Stimulated activated CD4-positive, alpha-beta T cell treated with anti-CD3 and anti-CD28 coated beads, Interleukin-12 subunit alpha, Interleukin-12 subunit beta, amount 100 ng/mL, for 4 hours (primary cell): ENCODE measurements at regions not wholly inside any gene's neighbourhood (a gene's known extent, or its start where the extent isn't known, plus 50 kb on each side); places are given as distances from the start of the nearest gene placed in this dataset.

Experiments used
- DNase-seq: peaks from one replicate; pipeline ENCODE4 v3.0.0-alpha.2; 2020

DNA sequence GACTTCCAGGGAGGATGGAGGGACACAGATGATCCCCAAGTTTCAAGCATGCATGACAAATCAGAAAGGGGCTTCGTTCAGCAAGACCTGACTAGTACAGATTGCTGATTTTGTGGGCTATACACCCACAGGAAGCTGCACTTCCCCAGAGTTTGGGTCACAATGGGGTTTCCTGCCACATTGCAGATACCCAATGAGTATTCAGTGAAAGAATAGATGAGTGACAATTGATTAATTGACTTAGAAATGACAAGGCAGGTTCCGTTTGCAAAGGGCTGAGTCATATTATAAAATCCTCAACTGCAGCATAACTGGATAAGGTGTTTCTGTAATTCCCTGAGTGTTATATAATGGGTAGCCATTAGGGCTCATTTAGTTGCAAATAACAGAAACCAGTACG, 146.6 kb upstream of the TBL1X start:
- no peak for DNase-seq

DNA sequence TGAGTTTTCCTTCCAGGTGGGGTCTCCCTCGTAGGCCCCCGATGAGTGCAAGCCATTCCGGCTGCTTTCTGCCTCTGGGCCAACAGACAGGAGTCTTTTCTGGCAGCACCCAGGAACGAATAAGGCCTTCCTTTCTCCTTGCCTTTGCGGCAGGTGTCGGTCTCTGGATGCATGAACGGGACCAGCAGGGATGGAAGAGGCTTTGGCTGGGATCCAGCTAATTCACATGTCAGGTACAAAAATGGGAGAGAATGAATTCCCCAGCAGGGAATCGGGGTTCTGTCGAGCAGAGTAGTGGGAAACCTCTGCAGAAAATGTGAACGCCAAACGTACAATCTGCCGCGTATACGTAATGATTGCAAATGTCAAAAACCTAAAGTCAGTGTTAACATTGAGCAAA, 146.1 kb upstream of the TBL1X start:
- no peak for DNase-seq

DNA sequence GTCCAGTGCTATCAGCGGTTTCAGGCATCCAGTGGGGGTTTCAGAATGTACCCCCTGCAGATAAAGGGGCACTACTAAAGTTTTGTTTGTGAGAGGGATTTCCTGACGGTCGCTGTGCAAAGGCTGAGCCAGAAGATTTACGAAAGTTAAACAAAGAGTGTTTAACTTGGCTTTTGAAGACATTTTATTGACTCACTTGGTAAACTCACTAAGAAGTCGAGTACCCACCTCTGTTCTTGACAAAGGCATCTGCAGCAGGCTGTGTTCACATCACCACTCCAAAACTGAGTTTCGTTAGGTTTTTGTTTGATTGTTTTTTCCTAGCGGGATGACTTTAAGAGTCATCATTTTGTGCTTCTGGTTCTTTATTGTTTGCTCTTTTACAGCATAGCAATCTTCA, 143.9 kb upstream of the TBL1X start:
- no peak for DNase-seq

DNA sequence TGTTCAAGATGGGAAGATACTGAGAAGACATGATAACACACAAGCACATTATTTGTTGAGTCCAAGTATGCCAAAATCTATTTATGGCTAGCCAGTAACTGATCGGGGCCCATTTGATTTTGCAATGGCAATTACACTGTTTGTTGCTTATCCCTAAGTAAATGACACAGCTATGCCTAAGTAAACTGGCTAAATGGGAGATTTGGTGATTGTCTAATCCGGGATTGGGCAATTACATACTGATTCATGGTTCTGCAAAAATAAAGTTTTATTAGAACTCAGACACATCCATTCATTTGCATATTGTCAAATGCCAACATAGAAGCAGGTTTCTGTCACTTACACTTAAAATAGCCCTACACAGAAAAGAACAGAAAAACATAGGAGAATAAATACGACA, 140.2 kb upstream of the TBL1X start:
- DNase-seq = no peak

DNA sequence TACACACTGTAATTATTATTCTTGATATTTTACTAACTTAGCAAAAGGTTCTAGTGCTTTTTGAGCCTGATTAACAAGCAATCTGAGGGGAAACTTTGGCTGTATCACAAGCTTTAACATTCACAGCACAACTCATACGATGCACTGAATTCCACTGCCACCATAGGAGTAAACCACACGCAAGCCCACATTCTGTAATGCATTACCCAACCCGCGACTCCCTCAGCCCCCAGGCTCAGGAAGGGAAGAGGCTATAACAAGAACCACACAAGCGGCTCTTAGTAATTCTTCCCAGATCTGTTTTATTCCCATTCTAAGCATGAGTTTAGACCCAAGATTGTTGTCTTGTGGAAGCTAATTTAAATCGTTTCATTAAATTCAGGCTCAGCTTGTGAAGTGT, 138.5 kb upstream of the TBL1X start:
- DNase-seq = no peak

DNA sequence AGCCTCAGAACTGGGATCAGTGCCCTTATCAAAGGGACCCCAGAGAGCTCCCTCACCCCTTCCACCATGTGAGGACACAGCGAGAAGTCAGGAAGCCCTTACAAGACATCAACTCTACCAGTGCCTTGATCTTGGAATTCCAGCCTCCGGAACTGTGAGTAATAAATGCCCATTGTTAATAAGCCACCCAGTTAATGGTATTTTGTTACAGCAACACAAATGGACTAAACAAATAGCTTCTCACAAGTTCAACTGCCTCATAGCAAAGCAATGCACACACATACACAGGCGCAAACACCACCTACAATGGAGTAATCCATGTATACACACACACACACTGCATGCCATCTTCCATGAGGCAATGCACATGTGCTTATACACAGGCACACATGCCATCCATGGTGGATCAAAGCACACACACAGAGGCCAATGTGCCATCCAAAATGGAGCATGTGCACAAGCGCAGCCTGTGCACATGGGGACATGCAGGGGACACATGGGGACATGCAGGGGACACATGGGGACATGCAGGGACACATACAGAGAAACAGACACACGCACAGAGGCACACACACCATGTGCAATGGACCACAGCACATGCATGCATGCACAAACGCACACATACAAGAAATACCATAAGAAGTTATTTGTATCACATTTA, 137.6 kb upstream of the TBL1X start:
- DNase-seq = no peak

DNA sequence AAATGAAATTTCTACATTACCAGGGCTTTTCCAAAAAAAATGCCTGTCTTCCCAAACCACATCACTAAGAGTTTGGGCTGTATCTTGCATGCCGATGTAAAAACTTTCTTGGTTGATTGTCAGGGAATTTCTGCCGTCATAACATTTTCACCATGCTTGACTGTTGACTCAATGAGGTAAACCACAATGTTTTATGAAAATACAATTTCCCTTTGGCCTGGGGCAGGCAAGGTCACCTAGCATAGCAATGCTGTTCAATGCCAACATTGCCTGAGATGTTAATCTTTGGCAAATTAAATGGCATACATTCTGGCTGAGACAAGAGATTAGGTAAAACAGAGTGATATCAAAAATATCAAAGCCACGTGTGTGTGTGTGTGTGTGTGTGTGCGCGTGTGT, 137.1 kb upstream of the TBL1X start:
- no peak for DNase-seq

DNA sequence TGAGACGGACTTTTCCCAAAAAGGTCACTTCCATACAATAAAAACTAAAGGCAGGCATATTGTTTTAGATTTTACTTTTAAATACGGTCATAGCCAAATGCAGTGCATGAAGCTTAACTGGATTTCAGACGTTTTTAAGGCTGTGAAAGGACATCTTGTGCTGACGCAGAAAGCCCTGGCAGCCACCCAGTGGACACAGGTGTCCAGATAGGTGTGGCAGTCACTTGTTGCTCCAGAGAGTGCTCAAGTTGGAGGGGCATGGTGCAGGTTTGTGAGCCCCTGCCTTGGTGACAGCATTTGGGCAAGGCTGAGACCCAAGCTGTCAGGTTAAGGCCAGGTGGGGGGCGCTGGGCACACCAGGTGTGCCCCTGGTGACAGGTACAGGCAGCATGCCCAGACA, 135.8 kb upstream of the TBL1X start:
- no peak for DNase-seq

DNA sequence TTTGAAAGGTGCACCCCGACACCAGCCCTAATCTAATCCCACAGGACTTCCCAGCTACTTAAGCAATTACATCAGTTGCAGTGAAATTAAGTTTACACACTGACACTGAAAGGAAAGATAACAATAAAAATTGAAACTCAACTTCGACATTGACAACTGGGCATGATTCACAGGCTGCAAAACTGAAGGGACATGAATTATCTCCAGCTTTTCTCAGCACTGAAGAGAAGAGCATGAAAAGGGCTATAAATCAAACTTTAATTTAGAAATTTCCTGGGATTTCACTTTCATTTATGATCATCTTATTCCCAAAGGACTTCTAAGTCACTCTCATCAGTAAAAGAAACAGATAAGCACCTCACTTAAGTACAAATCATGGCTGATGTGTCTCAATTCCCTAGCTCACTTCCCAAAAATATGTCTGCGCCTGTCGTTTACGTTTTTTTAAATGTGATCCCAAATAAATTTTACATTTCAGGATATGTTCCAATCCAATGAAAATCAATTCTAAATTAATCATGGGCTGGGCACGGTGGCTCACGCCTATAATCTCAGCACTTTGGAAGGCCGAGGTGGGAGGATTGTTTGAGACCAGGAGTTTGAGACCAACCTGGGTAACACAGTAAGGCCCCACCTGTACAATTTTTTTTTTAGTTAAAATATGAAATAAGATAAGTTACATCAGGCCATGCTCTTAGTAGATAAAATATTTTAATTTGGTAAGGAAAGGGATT, 134.4 kb upstream of the TBL1X start:
- no peak for DNase-seq

DNA sequence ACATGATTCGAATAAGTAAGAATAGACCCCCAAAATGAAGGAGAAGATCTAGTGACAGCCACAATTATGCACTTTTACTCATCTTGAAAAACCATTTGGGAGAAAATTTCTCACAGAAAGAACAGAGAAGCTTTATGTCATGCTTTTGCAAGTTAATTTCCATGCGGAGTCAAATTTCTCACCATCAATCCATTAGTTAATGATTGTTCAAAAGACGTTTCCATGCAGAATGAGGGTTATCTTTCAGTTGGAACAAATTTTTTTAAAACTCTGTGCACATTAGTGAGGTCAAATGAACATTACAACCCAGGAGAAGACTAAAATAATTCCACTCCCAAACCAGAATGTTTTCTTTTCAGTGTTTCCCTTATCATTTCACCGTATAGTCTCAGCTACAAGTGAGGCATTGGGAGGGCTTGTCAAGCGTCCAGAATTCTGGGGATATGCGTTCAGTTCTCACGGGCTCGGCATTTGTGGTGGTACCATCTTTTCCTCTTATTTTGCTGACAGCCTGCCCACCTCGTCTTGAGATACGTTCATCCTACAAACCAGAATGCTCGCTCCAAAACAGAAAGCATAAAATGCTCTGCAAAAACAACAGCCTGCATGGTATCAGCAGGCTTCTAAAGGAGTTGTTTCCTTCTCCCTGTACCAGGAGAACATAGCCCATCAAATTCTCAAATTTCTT, 130.8 kb upstream of the TBL1X start:
- DNase-seq = no peak

DNA sequence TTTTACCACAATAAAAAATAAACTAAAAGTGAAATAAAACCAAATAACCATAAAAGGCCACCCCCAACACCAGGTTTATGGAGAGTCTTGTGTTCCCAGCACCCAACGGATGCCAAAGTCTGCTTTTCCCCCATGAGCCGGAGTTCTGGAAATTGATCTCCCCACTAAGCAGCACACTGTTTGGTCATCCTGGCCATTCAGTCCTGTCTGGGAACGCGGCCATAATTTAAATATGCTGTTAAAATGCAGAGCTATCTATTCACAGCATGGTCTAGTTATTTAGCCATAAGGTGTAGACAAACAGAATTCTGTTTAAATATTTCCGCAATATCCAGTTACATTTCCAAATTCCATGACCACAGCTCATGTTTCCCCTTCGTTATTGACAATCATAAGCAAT, 129.6 kb upstream of the TBL1X start:
- DNase-seq = no peak

DNA sequence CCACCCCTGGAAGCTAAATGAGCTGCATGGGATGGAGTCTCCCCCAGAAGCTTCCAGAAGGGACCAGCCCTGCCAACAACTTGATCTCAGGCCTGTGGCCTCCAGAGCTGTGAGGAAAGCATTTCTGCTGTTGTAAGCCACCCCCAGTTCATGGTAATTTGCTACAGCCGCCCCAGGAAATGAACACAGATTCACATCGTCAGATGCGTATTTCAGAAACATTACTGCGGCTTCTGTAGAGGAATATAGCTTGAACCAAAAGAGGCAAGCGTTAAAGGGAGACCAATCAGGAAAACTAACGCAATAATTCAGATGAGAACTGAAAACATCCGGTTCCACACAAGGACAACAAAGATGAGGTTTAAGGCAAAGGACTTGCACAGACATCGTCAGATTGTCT, 128.4 kb upstream of the TBL1X start:
- DNase-seq = no peak

DNA sequence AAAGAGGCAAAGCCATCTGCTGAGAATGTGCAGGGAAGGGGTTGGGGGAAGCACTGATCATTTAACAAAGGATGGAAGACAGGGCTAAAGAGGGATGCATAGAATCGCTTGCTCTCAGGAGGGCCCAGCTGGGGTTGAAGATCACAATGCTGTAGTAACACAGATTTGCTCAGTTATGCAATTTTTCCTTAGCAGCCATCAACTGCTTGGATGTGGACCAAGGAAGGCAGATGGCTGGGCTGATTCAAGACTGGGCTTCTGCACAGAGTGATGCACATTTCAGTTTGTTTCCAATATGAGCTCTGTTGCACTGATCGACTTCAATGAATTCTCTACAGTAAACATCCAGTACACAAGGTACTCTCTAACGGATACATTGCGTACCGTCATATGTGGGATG, 127.8 kb upstream of the TBL1X start:
- no peak for DNase-seq

DNA sequence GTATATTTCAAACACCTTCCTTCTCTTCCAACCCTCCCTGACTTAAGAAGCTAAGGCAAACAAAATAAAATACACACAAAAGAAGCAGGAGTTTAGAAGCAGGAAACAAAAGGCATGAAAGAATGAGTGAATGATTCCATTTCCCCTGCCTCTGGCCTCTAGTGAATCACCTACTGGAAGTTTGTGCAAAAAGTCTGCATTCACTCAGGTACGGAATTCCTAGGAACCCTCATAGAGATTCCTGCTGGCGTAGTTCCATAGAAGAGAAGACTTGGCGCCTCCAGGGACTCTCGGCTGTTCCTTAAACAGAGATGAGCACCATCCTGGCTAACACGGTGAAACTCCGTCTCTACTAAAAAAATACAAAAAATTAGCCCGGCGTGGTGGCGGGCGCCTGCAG, 125.9 kb upstream of the TBL1X start:
- DNase-seq = no peak

DNA sequence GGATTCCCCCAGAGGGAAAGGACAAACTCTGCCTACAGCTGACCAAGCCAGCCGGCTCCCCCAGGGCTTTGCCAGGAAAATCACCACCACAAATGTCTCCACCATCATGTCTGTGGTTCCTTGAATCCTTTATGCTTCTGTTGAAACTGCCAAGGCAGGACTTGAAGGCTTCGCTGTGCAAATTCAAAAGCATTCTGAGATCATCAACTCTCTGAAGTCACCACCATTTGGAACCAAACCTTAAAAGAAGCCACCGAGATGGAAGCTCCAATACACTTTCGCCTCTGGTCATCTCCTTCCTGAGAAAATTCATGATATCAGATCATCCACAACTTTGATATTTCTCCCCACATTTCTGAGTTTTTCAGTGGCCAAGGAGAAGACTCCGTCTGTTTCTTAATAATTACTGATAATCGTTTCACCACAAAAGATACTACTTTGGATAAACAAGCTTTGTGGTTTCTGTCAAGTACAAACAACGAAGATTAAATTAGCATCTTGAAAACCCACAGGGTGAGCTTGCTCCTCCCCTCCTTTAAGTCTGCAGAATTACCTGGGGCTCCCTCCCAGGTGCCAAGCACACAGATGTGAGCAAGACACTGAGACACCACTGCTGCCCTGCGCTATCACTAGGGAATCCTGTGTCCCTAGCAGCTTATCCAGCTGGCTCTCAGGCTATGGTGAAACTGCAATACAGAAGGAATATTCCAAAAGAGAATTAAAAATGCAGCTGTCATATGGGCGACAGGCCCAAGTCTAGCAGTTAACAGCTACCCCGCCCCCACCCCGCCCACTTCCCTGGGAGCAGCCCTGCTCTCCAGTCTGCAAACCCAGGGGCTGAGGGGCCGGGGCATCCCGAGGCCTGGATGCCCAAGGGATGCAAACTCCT, 125.0 kb upstream of the TBL1X start:
- no peak for DNase-seq

DNA sequence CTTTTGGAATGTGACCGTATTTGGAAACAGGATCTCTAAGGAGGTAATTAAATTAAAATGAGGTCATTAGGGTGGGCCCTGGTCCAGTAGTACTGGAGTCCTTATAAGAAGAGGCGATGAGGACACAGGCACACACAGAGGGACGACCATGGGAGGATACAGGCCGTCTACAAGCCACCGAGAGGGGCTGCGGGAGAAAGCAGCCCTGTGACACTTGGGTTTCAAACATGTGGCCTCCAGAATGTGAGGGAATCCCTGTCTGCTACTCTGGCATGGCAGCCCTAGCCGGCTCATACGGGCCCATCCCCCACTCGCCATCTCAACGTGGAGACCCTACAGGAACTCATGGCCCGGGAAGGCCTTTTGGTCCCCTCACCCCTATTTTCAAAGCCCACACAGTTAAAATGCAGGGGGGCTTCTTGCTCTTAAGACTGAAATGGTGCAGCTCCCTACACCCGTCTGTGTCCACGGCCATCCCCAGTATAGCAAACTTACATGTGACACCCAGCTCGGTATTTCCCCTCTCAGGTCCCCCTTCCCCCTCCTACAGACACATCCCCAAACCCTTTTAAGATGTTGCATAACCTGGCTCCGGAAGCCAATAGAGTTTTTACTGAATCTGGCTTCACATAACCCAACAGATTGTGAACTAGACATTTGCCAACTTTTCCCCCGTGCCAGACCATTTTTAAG, 124.1 kb upstream of the TBL1X start:
- DNase-seq = no peak

DNA sequence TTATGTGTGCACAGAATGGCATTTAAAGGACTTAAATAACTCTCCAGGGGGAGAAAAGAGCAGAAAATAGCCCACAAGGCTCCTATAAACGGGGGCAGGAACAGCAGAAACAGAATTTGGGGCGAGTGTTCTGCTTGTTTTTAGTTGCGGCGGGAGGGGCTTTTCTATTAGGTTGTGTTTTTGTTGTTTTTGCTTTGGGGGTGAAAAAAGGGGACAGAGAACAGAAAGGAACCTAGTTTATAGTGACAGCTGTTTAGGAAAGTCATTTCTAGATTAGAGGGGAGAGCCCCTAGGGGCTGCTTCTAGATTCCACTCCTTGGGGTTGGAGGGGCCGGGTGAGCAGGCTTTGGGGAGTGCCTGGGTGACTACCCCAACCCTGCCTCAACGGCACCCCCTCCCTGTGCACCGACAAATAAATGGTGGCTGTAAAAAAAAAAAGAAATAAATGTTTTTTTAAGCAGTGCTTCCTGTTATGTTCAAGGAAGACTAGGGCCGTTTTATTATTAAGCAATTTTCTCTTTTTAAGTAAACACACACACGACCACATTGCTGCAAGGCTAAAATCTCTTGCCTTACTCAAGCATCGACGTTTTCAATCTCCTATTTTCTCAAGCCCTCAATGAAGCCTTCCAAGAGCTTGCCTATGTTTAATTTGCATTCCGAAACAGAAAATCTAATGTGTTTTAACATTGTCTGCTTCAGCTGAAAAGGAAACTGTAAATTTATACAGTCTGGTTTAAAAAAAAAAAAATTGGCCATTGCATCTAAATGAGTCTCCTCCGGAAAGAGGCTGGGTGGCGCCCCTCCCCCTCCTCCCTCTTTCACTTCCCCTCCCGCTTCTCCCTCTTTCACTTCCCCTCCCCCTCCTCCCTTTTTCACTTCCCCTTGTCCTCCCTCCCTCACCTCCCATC, 123.3 kb upstream of the TBL1X start:
- DNase-seq = peak; percentile 53

DNA sequence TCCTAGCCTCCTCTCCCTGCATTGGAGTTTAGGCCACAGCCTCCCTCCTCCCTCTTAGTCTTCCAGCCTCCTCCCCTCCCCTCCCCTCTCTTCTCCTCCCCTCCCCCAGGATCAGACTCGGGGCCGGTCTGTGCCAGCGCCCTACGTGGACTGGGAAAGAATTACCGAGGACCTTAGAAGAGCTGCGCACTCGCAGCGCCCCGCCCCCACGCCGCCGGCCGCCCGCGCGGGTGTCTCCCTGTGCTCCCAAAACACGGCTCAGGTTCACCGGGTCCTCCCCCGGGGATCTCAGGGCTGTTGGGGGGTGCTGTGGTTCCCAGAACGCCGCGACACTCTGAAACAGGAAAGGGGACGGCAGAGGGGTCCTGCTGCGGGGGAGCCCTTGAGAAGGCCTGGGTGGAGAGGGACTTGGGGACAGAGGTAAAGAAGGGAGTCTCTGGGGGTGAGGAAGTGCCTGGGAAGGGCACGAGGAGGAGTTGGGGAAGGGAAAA, 122.3 kb upstream of the TBL1X start:
- peak; percentile 36 for DNase-seq

DNA sequence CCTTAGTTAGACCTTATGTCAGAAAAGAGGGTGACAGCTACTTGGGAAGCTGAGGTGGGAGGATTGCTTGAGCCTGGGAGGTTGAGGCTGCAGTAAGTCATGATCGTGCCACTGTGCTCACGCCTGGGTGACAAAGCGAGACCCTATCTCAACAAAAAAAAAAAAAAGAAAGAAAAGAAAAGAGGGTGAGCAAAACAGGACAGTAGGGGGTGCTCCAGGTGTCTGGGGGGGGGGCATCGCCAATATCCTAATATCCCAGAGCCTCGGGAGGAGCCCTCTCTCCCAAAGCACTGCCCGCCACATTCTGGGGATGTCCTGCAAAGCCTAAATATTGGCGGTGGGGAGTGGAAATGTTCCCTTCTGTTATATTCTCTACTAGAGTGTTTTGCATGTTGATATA, 120.9 kb upstream of the TBL1X start:
- no peak for DNase-seq

DNA sequence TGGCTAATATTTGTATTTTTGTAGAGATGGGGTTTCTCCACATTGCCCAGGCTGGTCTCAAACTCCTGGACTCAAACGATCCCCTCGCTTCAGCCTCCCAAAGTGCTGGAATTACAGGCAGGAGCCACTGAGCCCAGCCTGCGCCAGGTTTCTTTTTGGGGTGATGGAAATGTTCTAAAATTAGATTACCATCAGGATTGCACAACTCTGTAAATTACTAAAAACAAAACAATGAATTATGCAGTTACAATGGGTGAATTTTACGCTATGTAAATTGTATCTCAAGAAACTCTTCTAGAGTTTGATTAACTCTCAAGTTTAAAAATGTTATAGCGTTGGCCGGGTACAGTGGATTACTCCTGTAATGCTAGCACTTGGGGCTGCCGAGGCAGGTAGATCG, 118.9 kb upstream of the TBL1X start:
- no peak for DNase-seq
